Upper lobe of right lung (tissue), 1 donor: ENCODE measurements at regions not wholly inside any gene's neighbourhood (a gene's known extent, or its start where the extent isn't known, plus 50 kb on each side); places are given as distances from the start of the nearest gene placed in this dataset.
"Not testable (repeated sequence)": the region's sequence is repeated elsewhere in the genome, so short reads cannot be mapped to it uniquely, and the experiment has no call there.

Experiments
- ATAC-seq: fragments of 200-7000 bp; cut with Tn5 transposase; one replicate; pipeline ENCODE4 v1.9.1; 2020; ENCODE audit warnings: mild to moderate bottlenecking, moderate library complexity
- DNase-seq: peaks from one replicate; pipeline ENCODE4 v3.0.0-alpha.2; 2020
- H3K27ac ChIP-seq: fragments of 200-600 bp; one replicate; pipeline ENCODE4 v1.8.0; 2022
- H3K27me3 ChIP-seq: fragments of 200-600 bp; one replicate; pipeline ENCODE4 v1.8.0; 2022; ENCODE audit warnings: mild to moderate bottlenecking
- H3K36me3 ChIP-seq: fragments of 200-600 bp; one replicate; pipeline ENCODE4 v1.8.0; 2022
- H3K4me1 ChIP-seq: fragments of 200-600 bp; one replicate; pipeline ENCODE4 v1.8.0; 2022
- H3K4me3 ChIP-seq: fragments of 200-600 bp; one replicate; pipeline ENCODE4 v1.8.0; 2022; ENCODE audit warnings: mild to moderate bottlenecking
- H3K9me3 ChIP-seq: fragments of 200-600 bp; one replicate; pipeline ENCODE4 v1.8.0; 2022
- CTCF ChIP-seq: fragments of 200-600 bp; IDR thresholded peaks from one replicate; pipeline ENCODE4 v1.8.0; 2022; ENCODE audit warnings: antibody characterized with exemption
- intact Hi-C: fragments of 100-400 bp; cut with DNase I; formaldehyde crosslinking; loops from one replicate; pipeline ENCODE4 v1.11.0; 2022
- donor health status: DM: no; HTN: yes; CAD: no; lungs with severe emphysema.

GRCh38 chr3:147090461-147090860, 315.9 kb downstream of the ZIC4 start:
- no peak for DNase-seq
- intact Hi-C loops = no loop called here
- Histone ChIP-seq H3K27me3 (no peaks in the 10 kb centered on the region), H3K4me3 (no peak overlapping the region), H3K36me3 (no peaks in the 10 kb centered on the region), H3K4me1 (no peaks in the 10 kb centered on the region), H3K9me3 (no peaks in the 10 kb centered on the region), H3K27ac (no peak overlapping the region)
- no peak for TF ChIP-seq CTCF
- no peak for ATAC-seq

DNA sequence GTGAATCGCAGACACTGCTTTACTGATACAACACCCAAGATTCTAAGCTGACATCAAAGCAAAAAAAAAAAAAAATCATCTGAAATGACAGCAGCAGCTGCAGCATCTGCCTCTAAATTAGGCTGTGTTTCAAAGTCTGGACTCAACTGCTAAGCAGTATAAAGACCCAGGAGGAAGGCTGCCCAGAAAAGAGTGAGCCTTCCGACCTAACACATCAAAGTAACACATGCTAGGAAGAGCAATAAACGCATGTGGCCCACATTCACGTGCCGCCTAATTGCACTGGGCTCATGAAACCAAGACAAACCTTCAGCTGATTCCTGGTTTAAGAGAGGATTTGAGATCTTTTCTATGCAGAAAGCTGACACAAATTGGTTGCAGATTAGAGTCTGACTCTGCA, 317.1 kb downstream of the ZIC4 start:
- no peak for TF ChIP-seq CTCF
- no peaks in the 10 kb centered on the region for H3K27me3 ChIP-seq
- DNase-seq = no peak
- H3K27ac ChIP-seq = no peak overlapping the region
- no peak overlapping the region for H3K4me3 ChIP-seq
- intact Hi-C loops = no loop called here
- no peaks in the 10 kb centered on the region for H3K36me3 ChIP-seq
- no peaks in the 10 kb centered on the region for H3K9me3 ChIP-seq
- H3K4me1 ChIP-seq = no peaks in the 10 kb centered on the region
- no peak for ATAC-seq

DNA sequence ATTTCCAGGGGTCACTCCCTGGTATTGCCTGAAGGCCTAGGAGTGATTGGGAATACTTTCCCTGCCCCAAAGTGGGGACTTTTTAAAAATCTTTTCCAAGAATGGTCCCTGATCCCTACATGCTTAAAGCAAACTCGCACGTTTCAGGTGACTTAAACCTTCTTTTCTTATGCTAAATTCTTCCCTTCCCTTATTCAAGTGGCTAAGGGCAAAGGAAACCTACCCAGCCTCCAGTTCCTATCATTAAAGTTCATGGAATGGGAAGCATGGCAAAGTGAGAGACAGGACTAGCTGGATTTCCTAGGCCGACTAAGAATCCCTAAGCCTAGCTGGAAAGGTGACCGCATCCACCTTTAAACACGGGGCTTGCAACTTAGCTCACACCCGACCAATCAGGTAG, 346.8 kb downstream of the ZIC4 start:
- H3K27ac ChIP-seq, DNase-seq, ATAC-seq, H3K4me3 ChIP-seq, H3K27me3 ChIP-seq, H3K36me3 ChIP-seq, H3K4me1 ChIP-seq, intact Hi-C loops: not testable (repeated sequence)
- peaks cover 12% of the 10 kb centered on the region for H3K9me3 ChIP-seq

DNA sequence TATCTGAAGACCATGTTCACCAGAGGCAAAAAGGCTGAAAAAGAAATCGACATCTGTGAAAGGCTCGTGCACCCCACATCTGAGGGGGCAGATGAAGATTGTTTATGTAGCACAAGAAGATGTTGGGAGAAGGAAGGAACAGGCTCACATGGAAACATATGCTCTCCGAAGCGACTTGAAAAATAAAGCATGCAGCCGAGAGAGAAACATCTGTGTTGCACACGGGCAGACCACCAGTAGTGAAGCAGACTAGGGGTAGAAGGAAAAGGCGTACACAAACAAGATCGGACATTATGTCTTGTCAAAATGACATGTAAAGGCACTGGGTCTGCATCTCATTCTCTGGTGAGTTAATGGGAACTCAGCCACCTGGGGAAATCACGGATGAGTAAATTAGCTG, 356.5 kb downstream of the ZIC4 start:
- TF ChIP-seq CTCF = no peak
- Histone ChIP-seq H3K27me3 (no peaks in the 10 kb centered on the region), H3K4me1 (no peaks in the 10 kb centered on the region), H3K36me3 (no peaks in the 10 kb centered on the region), H3K9me3 (peaks cover under 1% of the 10 kb centered on the region), H3K4me3 (no peak overlapping the region), H3K27ac (no peak overlapping the region)
- DNase-seq (no peak), ATAC-seq (no peak)
- intact Hi-C loops = no loop called here

DNA sequence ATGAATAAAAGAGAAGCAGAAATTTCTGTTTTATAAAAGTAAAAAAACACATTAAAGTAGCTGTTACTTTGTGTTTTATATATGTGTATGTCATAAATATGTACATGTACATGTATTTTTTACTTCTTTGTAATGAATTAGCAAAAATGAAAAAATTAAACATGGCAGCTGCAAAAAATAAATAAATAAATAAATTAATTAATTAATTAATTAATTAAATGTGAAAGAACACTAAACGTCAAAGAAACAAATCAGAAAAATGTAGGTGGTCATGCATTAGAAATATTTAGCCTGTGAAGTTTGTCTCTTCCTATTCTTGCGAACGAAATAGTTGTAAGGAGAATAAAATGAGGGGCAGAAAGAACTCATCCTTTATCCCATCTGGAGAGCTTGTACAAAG, 357.0 kb downstream of the ZIC4 start:
- Histone ChIP-seq H3K4me1 (no peaks in the 10 kb centered on the region), H3K27ac (no peak overlapping the region), H3K36me3 (no peaks in the 10 kb centered on the region), H3K9me3 (no peaks in the 10 kb centered on the region), H3K4me3 (no peak overlapping the region), H3K27me3 (no peaks in the 10 kb centered on the region)
- no peak for DNase-seq
- no peak for TF ChIP-seq CTCF
- no peak for ATAC-seq
- intact Hi-C loops = no loop called here

- no peaks in the 10 kb centered on the region for H3K27me3 ChIP-seq
- no peaks in the 10 kb centered on the region for H3K4me1 ChIP-seq
- no peak for ATAC-seq
- DNase-seq = no peak
- H3K36me3 ChIP-seq = no peaks in the 10 kb centered on the region
- H3K27ac ChIP-seq = no peak overlapping the region
- no peak for TF ChIP-seq CTCF
- no peaks in the 10 kb centered on the region for H3K9me3 ChIP-seq
- no peak overlapping the region for H3K4me3 ChIP-seq
- intact Hi-C loops = no loop called here
Observed at GRCh38 chr3:147046916-147047315, 359.4 kb downstream of the ZIC4 start.
